HG03196 (cell line): ENCODE measurements at regions not wholly inside any gene's neighbourhood (a gene's known extent, or its start where the extent isn't known, plus 50 kb on each side); places are given as distances from the start of the nearest gene placed in this dataset.
A peak's percentile ranks its signal among the peaks of the same experiment; 100 is the strongest.
"Not testable (repeated sequence)": the region's sequence is repeated elsewhere in the genome, so short reads cannot be mapped to it uniquely, and the experiment has no call there.

Experiments
- ATAC-seq: cut with Tn5 transposase; IDR thresholded peaks from one replicate; pipeline ENCODE4 v1.9.1; 2021; ENCODE audit not compliant: unreplicated experiment

DNA sequence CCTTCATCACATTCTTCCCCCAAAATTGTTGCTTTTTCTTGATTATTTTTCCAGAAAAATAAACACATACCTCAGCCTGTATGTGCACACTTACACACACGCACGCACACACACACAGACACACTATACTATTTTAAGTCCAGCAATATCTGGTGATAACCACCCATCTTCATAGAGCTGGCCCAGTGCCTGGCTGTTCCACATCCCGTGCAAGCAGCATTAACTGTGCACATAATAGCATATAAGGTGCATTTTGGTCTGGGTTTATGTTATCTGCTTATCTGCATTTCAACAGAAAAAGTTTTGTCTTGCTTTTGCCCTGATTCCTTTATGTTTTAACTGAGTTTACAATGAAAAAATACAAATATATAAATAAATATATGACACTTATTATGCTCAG is 143.1 kb upstream of the KLF6 start:
- no peak for ATAC-seq

DNA sequence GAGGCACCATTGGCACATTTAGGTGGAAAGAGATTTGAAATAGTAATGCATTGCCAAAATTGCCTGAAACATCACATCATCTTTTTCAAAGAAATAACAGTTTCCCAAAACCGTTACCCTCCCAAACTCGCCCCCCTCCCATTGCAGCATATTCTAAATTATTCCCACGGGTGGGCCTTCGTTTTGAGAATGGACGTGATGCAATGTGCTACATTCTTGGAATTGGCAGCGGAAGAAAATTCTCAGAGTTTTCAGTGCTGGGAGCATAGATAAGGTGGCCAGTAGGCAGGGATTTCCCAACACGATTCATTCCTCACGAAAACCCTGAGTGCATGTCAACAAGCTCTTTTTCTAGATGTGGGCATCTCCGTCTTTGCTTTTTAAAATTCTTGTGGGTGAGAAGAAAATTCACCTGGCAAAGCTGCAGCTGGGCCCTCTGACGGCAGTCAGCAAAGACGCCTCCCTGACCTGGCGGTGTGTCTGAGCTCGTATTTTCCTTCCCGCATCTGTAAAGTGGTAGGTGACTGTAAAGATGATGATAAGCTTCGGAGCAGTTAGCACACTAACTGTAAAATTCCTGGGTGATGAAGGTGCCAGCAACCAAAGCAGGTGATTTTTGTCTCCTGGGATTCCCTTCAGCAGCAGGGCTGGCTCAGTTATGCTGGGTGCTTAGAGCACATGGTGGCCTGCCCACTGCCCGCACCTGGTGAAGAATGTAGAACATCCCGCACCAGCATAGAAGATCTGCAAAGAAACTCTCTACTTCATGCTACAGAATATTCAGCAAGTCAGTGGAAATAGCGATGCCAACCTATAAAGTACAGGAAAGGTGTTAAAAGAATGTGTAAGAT is 141.9 kb upstream of the KLF6 start:
- ATAC-seq, result no peak

DNA sequence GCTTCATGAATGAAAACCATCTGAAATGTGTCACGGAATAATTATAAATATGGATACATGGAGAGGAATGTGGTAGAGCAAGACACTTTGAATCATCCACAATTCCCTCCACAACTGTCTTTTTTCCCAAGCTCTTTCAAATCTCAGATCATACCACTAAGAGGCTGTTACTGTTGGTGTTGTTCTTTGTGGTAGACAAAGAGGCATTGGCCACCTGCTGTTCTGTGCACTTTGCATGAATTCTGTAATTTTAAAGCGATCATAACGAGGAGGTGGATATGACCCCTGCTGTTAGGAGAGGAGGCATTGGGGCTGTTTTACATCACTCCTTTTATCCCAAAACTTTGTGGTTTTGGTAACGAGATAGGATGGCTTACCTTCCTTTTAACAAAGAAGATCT is 141.2 kb upstream of the KLF6 start:
- no peak for ATAC-seq

DNA sequence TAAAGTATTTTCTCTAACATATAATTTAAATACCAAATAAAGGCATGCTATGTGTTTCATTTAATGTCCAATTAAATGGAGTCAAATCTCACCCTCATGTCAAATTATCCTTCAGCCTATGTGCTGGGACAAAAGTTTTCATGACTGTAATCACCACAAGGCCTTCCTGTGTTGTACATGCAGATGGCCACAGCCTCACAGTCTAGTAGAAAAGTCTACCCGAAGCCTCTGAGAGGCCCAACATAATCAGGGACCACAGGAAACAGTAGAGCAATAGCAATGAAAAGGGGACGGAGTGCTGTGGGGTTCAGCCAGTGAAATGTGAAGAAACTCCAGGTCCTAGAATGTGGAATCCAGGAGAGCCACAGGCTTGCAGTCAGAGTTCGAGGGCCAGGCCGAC is 140.2 kb upstream of the KLF6 start:
- no peak for ATAC-seq

DNA sequence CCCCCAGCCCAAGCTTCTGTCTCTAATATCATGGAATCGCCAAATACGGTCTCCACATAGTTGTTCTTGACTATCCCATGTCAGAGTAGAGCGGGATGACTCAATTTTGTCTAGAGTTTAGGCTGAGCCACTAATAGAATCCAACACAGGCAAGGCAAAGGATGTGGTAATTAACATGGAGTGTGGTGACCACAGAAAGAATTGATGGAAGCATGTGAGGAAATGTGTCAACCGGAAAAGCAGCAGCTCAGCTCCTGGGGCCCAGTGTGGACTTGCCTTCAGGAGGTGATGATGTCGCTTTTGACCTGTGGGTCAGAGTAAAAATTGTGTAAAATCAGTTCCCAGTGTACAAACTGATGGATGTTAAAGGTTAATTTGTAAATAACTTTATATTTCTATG is 139.3 kb upstream of the KLF6 start:
- no peak for ATAC-seq

DNA sequence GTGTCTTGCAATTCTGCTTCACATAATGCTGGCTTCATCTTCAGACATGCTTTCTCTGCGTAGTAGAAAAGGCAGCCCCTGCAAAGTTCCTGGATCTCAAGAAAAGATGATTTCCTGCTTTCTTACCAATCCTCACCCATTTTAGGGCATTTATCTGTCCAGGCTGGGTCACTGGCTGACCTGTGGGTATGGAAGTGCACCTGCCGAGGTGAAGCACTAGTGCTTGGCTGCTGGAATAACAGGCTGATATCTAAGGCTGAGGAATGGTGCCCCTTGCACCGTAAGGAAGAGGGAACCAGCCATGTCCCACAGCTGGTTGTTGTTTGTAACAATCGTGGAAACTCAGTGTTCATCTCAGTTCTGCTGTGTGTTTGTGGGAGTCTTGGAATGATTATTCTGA is 138.0 kb upstream of the KLF6 start:
- no peak for ATAC-seq

DNA sequence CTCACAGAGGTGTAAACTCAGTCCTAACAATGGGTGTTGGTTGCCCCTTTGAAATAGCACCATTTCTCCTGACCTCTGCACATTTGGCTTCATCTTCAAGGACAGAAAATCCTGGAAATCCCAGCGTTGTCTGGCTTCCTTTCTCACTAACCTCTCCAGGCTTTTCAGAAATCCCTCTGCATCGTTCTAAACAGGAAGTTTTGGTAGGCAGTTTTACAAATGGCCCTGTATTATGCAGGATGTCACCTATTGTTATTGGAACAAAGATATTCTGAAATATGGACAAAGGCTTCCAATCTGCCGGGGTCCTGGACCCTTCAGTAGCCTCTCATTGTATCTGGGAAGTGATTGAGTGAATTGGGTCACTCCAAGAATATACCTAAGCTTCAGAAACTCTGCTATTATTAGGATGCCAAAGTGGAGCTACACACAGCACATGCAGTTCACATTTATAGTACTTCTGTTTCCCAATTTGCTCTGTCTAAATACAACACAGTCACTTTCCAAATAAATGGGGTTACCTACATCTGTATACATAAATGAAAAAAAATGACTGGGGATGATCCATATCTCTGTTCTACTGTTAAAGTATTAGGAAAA is 134.8 kb upstream of the KLF6 start:
- no peak for ATAC-seq

DNA sequence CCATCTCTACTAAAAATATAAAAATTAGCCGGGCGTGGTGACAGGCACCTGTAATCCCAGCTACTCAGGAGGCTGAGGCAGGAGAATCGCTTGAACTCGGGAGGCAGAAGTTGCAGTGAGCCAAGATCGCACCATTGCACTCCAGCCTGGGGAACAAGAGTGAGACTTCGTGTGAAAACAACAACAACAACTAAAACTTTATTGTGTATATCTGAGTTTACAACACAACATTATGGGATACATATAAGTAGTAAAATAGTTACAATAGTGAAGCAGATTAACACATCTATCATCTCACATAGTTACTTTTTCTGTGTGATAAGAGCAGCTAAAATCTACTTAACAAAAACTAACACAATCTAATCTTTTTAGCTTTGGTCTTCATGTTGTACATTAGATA is 132.4 kb upstream of the KLF6 start:
- ATAC-seq, result not testable (repeated sequence)

DNA sequence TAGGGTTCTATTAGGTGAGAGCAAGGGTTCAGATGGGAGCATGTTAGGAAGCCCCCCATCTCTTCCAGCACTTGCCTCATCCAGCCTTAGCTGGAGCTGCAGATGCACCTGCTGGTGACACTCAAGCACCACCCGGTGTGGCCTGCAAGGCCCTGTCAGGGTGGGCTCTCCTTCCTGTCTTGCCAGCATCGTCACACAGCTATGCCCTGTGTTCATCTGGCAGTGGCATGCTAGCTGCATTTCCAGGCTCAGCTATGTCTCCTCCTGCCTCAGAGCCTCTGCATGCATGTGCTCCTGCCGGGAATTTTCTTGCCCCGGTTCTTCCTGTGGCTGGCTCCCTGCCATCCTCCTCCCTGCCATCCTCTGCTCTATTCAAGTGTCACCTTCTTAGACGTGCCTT is 129.7 kb upstream of the KLF6 start:
- ATAC-seq, result no peak

DNA sequence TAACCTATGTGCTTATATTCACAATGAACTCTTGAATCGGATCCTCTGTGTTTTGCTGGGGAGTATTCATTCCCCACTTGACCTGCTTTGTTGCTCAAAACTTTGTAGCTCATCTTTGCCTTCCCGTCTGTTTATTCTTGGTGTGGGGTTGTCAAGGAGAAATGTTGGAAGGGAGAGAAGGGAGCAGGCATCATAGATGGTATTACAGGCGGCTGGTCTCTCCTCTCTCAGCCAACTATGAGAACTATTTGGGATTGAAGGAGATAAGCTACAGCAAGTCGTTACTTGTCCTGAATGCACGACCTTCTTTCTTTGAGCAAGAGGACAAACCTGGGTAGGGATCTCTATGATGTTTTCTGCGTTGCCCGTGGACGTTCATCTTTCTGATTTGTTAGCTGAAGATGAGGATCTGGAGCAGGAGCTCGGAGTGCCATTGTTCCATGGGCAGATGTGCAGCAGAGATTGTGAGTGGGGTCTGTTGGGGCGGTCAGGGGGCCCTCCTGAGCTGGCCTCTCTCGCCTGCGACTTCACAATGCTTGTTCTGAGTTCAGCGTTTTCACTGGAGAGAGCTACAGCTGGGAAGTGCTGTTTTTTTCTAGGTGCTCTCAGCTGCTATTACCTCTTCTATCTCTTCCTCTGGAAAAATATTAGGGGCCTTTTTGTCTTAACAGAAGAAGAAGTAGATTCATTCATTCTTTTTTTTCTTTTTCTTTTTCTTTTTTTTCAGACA is 126.9 kb upstream of the KLF6 start:
- ATAC-seq, result no peak

DNA sequence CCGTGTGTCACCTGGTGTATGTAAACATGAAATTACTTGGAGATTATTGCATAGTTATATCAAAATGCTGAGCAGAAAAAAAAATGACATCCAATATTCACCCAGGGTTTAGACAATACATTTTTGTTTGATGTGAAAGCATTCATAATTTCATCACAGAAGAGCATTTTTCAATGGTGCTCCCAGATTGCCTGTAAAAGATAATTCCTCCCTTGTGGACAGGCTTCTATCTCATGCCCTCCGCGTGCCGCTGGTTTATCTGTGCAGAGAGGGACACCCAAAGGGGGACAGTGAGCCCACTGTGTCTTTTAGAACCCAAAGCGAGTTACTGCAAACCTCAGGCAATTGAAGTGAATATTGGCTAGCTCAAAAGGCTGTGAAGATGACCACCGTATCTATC is 126.2 kb upstream of the KLF6 start:
- no peak for ATAC-seq

DNA sequence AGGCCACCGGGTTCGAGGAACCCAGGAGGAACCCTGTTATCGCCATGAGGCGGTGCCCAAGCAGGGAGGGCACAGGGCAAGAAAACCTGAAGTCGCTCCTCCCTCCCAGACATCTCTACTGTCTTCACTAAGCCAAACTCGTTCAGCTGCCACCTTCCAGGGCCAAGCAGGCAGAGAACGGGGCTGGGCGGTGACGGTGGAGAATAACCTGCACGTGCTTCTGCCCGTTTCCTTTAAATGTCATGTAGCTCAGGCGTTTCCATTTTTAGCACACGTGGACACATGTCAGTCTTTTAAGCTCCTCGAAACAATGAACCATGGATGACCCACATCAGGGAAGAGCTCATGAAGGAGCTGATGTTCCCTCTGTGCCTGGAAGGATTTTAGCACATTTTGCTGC is 124.3 kb upstream of the KLF6 start:
- no peak for ATAC-seq

DNA sequence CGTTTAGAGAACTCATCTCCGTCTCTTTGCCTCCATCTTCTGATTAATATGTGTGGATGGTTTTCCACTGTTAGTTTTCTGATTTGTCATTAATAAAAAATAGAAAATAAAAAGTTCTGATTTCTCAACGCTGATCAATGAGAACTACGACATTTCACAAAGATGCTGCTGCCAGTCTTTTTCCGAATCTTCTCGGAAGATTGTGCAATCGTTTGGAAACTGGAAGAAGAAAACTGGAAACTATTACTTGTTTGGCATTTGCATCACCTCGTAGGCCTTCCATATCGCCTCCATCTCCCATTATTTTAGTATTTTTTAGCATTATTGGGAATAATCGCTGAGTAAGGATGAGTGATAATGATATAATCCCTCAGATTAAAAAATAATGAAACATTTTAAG is 123.2 kb upstream of the KLF6 start:
- ATAC-seq, result no peak

DNA sequence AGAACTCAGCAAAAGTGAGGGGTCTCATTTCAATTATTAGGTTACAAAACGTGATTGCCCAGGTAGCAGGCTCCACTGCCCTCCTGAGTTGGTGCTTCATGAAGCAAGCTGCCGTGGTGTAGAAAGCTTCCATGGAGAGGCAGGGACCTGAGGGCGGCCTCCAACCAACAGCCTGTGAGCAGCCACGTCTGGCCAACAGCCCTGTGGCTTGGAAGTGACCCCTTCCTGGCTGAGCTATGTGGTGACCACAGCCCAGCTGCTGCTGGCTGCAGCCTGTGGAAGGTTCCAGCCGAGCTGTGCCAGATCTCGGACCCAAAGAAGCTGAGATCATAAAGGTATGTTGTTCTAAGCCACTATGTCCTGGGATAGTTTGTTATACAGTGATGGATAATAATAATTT is 122.5 kb upstream of the KLF6 start:
- no peak for ATAC-seq

DNA sequence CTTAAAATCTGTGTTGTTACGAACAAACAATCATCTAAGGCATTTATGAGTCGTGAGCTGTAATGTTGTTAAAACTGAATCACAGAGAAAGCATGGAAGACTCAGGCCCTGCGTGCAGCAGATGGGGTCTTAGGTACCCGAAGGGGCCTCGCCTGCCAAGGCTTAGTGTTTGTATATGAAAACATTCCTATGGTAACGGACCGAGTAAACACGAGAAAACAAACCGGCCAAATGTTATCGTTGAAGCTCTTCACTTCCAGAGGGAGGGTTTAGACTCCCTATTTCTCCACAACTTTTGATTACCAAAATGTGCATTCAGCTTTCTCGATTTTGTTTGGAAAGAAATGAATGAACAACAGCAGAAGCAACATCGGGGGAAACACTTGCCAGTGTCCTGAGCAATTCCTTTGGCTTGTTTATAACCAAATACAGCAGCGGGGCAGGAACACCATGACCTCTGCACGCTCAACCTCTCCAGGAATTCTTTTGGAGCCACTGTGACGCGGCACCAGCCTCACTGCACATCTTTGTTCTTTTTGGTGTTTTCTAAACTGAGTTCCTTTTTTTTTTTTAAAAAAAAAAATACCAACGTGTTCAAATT is 121.6 kb upstream of the KLF6 start:
- no peak for ATAC-seq

DNA sequence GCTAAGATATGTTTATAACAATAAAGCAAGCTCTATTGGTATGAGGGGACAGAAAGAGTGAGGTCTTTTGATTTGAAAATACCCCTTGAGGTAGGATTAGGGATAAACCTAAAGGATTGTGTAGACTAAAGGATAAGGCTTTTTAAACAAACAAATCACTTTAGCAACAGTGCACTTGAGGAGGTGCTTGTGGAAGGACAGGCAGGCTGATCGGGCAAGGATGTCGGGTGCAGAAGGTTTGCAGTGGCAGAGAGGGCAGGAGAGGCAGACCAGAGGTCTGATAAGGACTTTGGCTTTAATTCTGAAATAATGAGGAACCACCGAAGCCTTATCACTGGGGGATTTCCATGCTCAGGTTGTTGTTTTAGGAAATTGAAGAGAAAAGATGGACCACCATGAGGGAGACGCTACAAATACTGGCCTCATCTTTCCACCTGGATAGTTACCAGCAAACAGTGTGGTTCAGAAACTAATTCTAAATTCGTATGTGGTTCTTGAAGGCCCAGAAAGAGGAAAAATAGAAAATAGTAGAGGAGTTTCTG is 119.5 kb upstream of the KLF6 start:
- no peak for ATAC-seq

DNA sequence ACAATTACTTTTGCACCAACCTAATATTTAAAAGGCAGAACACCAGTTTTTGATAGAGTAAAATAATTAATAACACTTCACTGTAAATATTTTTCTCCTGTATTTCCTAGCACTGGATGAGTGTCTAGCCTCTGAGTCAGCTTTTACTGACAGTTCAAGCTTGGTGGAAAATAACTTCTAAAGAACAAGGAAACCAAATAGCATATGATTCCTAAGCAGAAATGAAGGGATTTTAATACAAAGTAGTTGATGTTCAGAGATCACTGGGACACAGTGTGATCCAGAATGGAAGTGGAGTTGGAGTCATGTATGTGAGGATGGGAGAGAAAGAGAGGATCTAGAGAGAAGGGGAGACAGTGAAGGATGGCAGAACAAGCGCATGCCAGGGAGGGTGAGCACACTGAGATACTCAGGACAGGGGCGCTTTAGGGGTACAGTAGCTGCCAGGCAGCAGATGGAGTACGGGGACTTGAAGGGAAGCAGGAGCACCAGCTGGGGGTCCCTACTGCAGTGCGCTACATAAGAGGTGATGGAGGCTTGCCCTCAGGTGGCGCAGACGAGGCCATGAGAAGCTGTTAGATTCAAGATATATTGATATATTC is 117.9 kb upstream of the KLF6 start:
- ATAC-seq, result peak; percentile 33

DNA sequence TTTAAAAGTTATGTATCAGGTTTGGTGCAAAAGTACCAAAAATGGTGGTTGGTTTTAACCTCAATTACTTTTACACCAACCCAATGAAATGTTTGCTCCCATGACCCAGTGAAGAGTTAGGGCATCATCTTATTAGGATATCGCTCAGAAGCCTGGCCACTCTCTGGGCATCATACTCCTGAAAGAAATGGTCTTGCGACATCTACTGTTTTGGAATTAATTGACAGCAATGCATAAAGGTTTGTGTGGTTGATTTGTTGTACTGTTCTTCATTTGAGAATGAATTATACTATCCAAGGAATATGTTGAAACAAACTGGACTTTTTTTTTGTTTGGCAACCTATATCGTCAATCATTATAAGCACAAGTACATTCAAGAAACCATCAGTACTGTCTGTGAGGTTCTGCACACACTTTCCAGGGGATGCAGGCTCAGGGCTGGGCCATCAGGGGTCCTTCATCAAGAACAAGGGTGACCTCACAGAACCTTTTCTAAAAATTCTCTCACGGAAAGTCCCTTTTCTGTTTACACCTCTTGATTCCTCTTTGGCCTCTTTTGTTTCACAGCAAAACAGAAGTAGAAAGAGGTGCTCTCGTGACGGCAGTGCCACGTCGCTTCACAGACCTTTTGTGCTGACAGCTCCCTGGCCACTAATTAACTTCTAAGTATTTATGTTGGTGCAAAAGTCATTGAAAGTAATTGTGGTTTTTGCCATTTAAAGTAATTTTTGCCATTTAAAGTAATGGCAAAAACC is 117.2 kb upstream of the KLF6 start:
- ATAC-seq, result peak; percentile 96

DNA sequence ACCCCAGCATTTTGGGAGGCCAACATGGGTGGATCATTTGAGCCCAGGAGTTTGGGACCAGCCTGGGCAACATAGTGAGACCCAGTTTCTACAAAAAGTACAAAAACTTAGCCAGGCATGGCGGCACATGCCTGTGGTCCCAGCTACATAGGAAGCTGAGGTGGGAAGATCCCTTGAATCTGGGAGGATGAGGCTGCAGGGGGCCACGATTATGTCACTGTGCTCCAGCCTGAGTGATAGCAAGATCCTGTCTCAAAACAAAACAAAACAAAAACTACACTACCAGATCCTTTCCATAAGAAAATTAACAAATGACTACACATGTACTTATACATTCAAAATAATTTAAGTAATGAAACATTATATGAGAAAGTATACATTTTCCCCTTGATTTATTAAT is 116.4 kb upstream of the KLF6 start:
- no peak for ATAC-seq

DNA sequence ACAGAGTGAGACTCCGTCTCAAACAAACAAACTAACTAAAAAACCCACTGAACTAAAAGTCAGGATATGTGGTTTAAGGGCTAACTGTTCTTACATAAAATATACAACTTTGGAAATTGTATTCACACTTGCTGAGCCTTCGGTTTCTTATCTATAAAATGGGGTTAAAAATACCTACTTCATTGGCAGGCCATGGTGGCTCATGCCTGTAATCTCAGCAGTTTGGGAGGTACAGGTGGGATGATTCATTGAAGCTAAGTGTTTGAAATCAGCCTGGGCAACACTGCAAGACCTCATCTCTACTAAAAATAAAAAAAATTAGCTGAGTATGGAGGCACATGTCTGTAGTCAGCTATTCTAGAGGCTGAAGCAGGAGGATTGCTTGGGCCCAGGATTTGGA is 115.4 kb upstream of the KLF6 start:
- ATAC-seq, result no peak
